HG02588 (cell line): ENCODE measurements at regions not wholly inside any gene's neighbourhood (a gene's known extent, or its start where the extent isn't known, plus 50 kb on each side); places are given as distances from the start of the nearest gene placed in this dataset.
"Not testable (repeated sequence)": the region's sequence is repeated elsewhere in the genome, so short reads cannot be mapped to it uniquely, and the experiment has no call there.

Experiments used
- ATAC-seq: cut with Tn5 transposase; IDR thresholded peaks from one replicate; pipeline ENCODE4 v1.9.1; 2021; ENCODE audit warnings: mild to moderate bottlenecking, moderate library complexity; ENCODE audit not compliant: unreplicated experiment

- no peak for ATAC-seq
Observed at GRCh38 chr10:125252937-125253336, 92.6 kb upstream of the CTBP2 start.

- not testable (repeated sequence) for ATAC-seq
Observed at GRCh38 chr10:125250834-125251233, 90.5 kb upstream of the CTBP2 start.

- no peak for ATAC-seq
Observed at GRCh38 chr10:125249948-125250347, 89.6 kb upstream of the CTBP2 start.

GRCh38 chr10:125248489-125248888 is 88.1 kb upstream of the CTBP2 start:
- ATAC-seq: no peak

- ATAC-seq: no peak
Observed at GRCh38 chr10:125247576-125247975, 87.2 kb upstream of the CTBP2 start.

- ATAC-seq: no peak
Observed at GRCh38 chr10:125243532-125244253, 83.3 kb upstream of the CTBP2 start.

- no peak for ATAC-seq
Observed at GRCh38 chr10:125238682-125239081, 78.3 kb upstream of the CTBP2 start.

- no peak for ATAC-seq
Observed at GRCh38 chr10:125236091-125236490, 75.7 kb upstream of the CTBP2 start.

- no peak for ATAC-seq
Observed at GRCh38 chr10:125235093-125236069, 75.0 kb upstream of the CTBP2 start.

GRCh38 chr10:125234576-125234975 is 74.2 kb upstream of the CTBP2 start:
- not testable (repeated sequence) for ATAC-seq

- ATAC-seq: no peak
Observed at GRCh38 chr10:125233726-125234125, 73.4 kb upstream of the CTBP2 start.

GRCh38 chr10:125232841-125233240 is 72.5 kb upstream of the CTBP2 start:
- ATAC-seq: no peak

GRCh38 chr10:125231813-125232475 is 71.6 kb upstream of the CTBP2 start:
- ATAC-seq: no peak

GRCh38 chr10:125231116-125231812 is 70.9 kb upstream of the CTBP2 start:
- no peak for ATAC-seq

- ATAC-seq: no peak
Observed at GRCh38 chr10:125230251-125230650, 69.9 kb upstream of the CTBP2 start.

- ATAC-seq: not testable (repeated sequence)
Observed at GRCh38 chr10:125228245-125228940, 68.0 kb upstream of the CTBP2 start.

GRCh38 chr10:125227546-125227945 is 67.2 kb upstream of the CTBP2 start:
- ATAC-seq: no peak

GRCh38 chr10:125226823-125227222 is 66.5 kb upstream of the CTBP2 start:
- ATAC-seq: no peak

GRCh38 chr10:125226005-125226404 is 65.6 kb upstream of the CTBP2 start:
- ATAC-seq: no peak

- ATAC-seq: no peak
Observed at GRCh38 chr10:125225051-125225450, 64.7 kb upstream of the CTBP2 start.
